HL-60 (cell line): ENCODE measurements at regions not wholly inside any gene's neighbourhood (a gene's known extent, or its start where the extent isn't known, plus 50 kb on each side); places are given as distances from the start of the nearest gene placed in this dataset.

Experiments
- CTCF ChIP-seq: IDR thresholded peaks from one replicate; pipeline ENCODE4 v1.5.1; 2011; ENCODE audit warnings: low read length, control low read depth, inconsistent platforms; ENCODE audit not compliant: insufficient read depth
- GABPA ChIP-seq: IDR thresholded peaks from 2 replicates; pipeline ENCODE4 v1.6.1; 2012; ENCODE audit warnings: low read depth
- POLR2AphosphoS5 ChIP-seq: IDR thresholded peaks from 2 replicates; pipeline ENCODE4 v1.6.1; 2012; ENCODE audit warnings: low read depth
- REST ChIP-seq: IDR thresholded peaks from 2 replicates; pipeline ENCODE4 v1.6.1; 2012; ENCODE audit warnings: low read depth; ENCODE audit not compliant: insufficient replicate concordance
- SPI1 ChIP-seq: IDR thresholded peaks from 2 replicates; pipeline ENCODE4 v1.6.1; 2012; ENCODE audit warnings: low read depth, mild to moderate bottlenecking, borderline replicate concordance

- TF ChIP-seq CTCF (no peak), POLR2AphosphoS5 (no peak), REST (no peak), GABPA (no peak), SPI1 (no peak)
These were observed 393.7 kb downstream of the UTRN start for GRCh38 chr6:144678844-144679243.
